PFSK-1 (cell line): ENCODE measurements at regions not wholly inside any gene's neighbourhood (a gene's known extent, or its start where the extent isn't known, plus 50 kb on each side); places are given as distances from the start of the nearest gene placed in this dataset.

Experiments used
- FOXP2 ChIP-seq: optimal IDR thresholded peaks from 2 replicates; pipeline ENCODE3; 2011; ENCODE audit warnings: borderline replicate concordance, control low read depth, inconsistent platforms; ENCODE audit not compliant: insufficient read depth; ENCODE audit errors: extremely low read length, extremely low read depth
- POLR2AphosphoS5 ChIP-seq: IDR thresholded peaks from 2 replicates; pipeline ENCODE4 v1.6.1; 2012; ENCODE audit warnings: low read depth, mild to moderate bottlenecking, control low read depth, low read length, moderate library complexity
- REST ChIP-seq, 2 experiments: IDR thresholded peaks; 2 replicates each; pipeline versions ENCODE4 v1.6.1 to v1.8.0; 2011 to 2012; ENCODE audit warnings: low read depth in 2 of 2, low read length in 2 of 2, control low read depth in 1 of 2, inconsistent platforms in 1 of 2, mild to moderate bottlenecking in 1 of 2, moderate library complexity in 1 of 2; ENCODE audit not compliant: insufficient read depth in 1 of 2
- SIN3A ChIP-seq: IDR thresholded peaks from 2 replicates; pipeline ENCODE4 v1.6.1; 2012; ENCODE audit warnings: mild to moderate bottlenecking, low read length, moderate library complexity, borderline replicate concordance; ENCODE audit not compliant: insufficient read depth

DNA sequence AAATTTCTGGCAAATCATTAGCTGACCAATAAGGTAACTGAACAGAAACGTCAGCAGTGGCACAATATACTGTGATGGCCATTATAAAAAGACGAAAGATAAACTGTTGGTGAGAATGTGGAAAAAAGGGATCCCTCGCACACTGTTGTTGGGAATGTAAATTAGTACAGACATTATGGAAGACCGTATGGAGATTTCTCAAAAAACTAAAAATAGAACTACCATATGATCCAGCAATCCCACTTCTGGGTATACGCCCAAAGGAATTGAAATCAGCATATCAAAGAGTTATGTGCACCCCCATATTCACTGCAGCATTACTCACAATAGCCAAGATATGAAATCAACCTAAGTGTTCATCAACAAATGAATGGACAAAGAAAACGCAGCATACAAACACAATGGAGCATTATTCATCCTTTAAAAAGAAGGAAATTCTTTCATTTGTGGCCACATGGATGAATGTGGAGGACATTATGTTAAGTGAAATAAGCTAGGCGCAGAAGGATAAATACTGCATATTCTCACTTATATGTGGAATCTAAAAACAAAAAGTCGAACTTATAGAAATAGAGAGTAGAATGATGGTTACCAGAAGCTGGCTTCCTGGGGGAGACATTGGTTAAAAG, 257.7 kb downstream of the RHOU start:
- TF ChIP-seq SIN3A (no peak), POLR2AphosphoS5 (no peak), FOXP2 (no peak), REST (IDR thresholded peaks at IDR 0.05; ENCODE audit: insufficient read depth in 1 of 2, low read depth in 2 of 2, low read length in 2 of 2) (no peak)
